ENCODE measurements at regions not wholly inside any gene's neighbourhood (a gene's known extent, or its start where the extent isn't known, plus 50 kb on each side); places are given as distances from the start of the nearest gene placed in this dataset.
"Not testable (repeated sequence)": the region's sequence is repeated elsewhere in the genome, so short reads cannot be mapped to it uniquely, and the experiment has no call there.

- no peak for DNase-seq
- ATAC-seq = no peak
- intact Hi-C loops (cut with DNase I) = no loop called here
These were observed 296.7 kb upstream of the USP25 start for GRCh38 chr21:15433091-15433490.

- intact Hi-C loops (cut with DNase I) = no loop called here
- DNase-seq (no peak), ATAC-seq (no peak)
These were observed 295.4 kb upstream of the USP25 start for GRCh38 chr21:15434163-15434905.

GRCh38 chr21:15436031-15436430 lies 293.8 kb upstream of the USP25 start:
- intact Hi-C loops (cut with DNase I) = no loop called here
- ATAC-seq (no peak), DNase-seq (no peak)

GRCh38 chr21:15437883-15438282 lies 291.9 kb upstream of the USP25 start:
- ATAC-seq = no peak
- no peak for DNase-seq
- intact Hi-C loops (cut with DNase I) = no loop called here

GRCh38 chr21:15439726-15440125 lies 290.1 kb upstream of the USP25 start:
- intact Hi-C loops (cut with DNase I) = no loop called here
- ATAC-seq (no peak), DNase-seq (no peak)

GRCh38 chr21:15441060-15441493 lies 288.7 kb upstream of the USP25 start:
- ATAC-seq (no peak), DNase-seq (no peak)
- intact Hi-C loops (cut with DNase I) = no loop called here

- intact Hi-C loops (cut with DNase I) = no loop called here
- DNase-seq = no peak
- ATAC-seq = no peak
These were observed 287.8 kb upstream of the USP25 start for GRCh38 chr21:15441992-15442391.

- intact Hi-C loops (cut with DNase I) = no loop called here
- DNase-seq = no peak
- no peak for ATAC-seq
These were observed 286.9 kb upstream of the USP25 start for GRCh38 chr21:15442743-15443469.

- no peak for ATAC-seq
- intact Hi-C loops (cut with DNase I) = no loop called here
These were observed 286.1 kb upstream of the USP25 start for GRCh38 chr21:15443740-15444117.

GRCh38 chr21:15444118-15444960 lies 285.4 kb upstream of the USP25 start:
- no peak for ATAC-seq
- intact Hi-C loops (cut with DNase I) = no loop called here
- no peak for DNase-seq

More at GRCh38 chr21:15443740-15444117, 286.1 kb upstream of the USP25 start:
- no peak for DNase-seq

GRCh38 chr21:15445327-15445726 lies 284.5 kb upstream of the USP25 start:
- no peak for DNase-seq
- intact Hi-C loops (cut with DNase I) = no loop called here
- peak in 1 of 2 donors; percentile 37 for ATAC-seq

- intact Hi-C loops (cut with DNase I) = no loop called here
- ATAC-seq = no peak
- no peak for DNase-seq
These were observed 283.6 kb upstream of the USP25 start for GRCh38 chr21:15446223-15446622.

GRCh38 chr21:15449556-15449955 lies 280.2 kb upstream of the USP25 start:
- ATAC-seq (no peak), DNase-seq (no peak)
- intact Hi-C loops (cut with DNase I) = no loop called here

GRCh38 chr21:15453261-15453660 lies 276.5 kb upstream of the USP25 start:
- intact Hi-C loops (cut with DNase I) = no loop called here
- ATAC-seq (no peak), DNase-seq (no peak)

- DNase-seq; ATAC-seq; intact Hi-C loops (cut with DNase I): not testable (repeated sequence)
These were observed 276.0 kb upstream of the USP25 start for GRCh38 chr21:15453785-15454184.

GRCh38 chr21:15454931-15455330 lies 274.9 kb upstream of the USP25 start:
- intact Hi-C loops (cut with DNase I); DNase-seq; ATAC-seq: not testable (repeated sequence)

GRCh38 chr21:15455819-15456462 lies 273.8 kb upstream of the USP25 start:
- no peak for ATAC-seq

GRCh38 chr21:15457965-15458364 lies 271.8 kb upstream of the USP25 start:
- intact Hi-C loops (cut with DNase I) = no loop called here
- ATAC-seq = no peak
- no peak for DNase-seq

More at GRCh38 chr21:15455819-15456462, 273.8 kb upstream of the USP25 start:
- intact Hi-C loops (cut with DNase I) = no loop called here
- no peak for DNase-seq

- ATAC-seq = no peak
- intact Hi-C loops (cut with DNase I) = no loop called here
- DNase-seq = no peak
These were observed 267.7 kb upstream of the USP25 start for GRCh38 chr21:15462092-15462491.
